T-helper 9 cell (primary cell): ENCODE measurements at regions not wholly inside any gene's neighbourhood (a gene's known extent, or its start where the extent isn't known, plus 50 kb on each side); places are given as distances from the start of the nearest gene placed in this dataset.
"Not testable (repeated sequence)": the region's sequence is repeated elsewhere in the genome, so short reads cannot be mapped to it uniquely, and the experiment has no call there.

Source experiments
- DNase-seq: peaks from one replicate; pipeline ENCODE4 v3.0.0-alpha.2; 2020

GRCh38 chr15:26259581-26259980, 396.5 kb upstream of the ATP10A start:
- DNase-seq: no peak

- not testable (repeated sequence) for DNase-seq
Observed at GRCh38 chr15:26244782-26245181, 381.7 kb upstream of the ATP10A start.

- no peak for DNase-seq
Observed at GRCh38 chr15:26243382-26243781, 380.3 kb upstream of the ATP10A start.

DNA sequence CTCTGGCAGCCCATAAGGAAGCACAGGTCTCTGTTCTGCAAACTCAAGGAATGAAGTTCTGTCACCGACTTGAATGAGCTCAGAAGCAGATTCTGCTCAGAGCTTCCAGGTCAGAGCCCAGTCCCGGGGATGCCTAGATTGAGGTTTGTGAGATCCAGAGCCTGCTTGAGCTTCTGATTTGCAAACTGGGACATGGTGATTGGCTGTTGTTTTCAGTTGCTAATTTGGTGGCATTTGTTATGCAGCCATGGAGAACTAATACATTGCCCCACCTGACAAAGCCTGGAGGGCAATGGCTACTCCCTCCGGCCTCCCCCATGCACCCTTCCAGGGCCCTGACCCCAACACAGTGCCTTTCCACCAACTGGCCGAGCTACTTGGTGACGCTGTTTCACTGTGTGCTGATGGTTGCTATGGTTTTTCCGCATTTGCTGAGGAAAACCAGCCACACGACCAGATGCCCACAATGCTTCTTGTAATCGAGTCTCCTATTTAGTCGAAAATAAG, 379.5 kb upstream of the ATP10A start:
- no peak for DNase-seq

- DNase-seq: no peak
Observed at GRCh38 chr15:26235864-26236263, 372.7 kb upstream of the ATP10A start.

DNA sequence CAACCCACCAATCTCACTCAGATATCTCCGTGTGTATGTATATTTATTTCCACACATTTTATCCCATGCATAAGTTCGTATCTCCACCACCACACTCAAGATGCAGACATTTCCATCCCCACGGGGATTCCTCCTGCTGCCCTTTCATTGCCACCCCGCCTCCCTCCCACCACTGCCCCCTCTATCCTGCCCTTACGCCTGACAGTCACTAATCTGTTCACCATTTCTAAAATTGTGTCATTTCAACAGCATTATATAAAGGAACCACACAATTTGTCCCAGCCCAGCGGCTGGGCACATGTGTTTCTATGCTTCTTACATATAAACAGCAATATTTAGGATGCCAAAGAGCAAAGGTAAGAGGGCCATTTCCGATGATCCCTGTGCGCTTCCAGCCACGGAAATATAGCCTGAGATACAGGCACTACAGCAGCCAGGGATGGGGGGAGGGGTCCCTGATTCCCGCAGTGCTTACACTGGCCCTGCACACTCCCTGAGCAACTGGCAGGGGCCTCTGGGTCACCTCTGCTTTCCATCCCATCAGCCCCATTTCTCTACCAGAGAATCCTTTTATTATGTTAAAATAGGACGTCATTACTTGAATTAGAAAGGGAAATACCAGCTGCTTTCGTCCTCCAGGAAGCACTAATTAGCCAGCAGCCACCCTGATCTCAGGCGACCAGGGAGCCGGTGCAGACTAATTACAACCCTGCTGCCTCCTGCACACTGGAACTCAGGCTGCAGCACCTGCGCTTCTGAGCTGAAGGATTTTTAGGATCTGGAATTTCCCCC, 372.0 kb upstream of the ATP10A start:
- no peak for DNase-seq

GRCh38 chr15:26232691-26233090, 369.6 kb upstream of the ATP10A start:
- no peak for DNase-seq

DNA sequence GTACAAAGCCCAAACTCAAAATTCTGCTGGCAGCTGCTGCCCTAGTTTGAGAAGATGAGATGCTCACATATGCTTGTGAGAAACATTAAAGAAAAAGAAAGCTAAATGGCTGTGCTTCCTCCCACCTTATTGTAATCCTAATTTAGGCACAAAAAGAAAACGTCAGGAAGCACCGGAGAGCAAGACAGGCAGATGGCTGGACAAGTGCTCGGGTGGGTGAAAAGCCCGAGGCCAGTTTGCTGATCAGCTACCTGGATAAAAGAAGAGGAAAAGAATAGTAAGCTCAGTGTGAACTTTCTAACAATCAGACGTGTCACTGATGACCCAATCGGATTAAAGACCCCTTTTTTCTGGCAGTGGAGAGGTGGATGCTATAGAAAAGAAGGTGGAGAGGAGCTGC, 368.0 kb upstream of the ATP10A start:
- DNase-seq: no peak

GRCh38 chr15:26224266-26224665, 361.1 kb upstream of the ATP10A start:
- DNase-seq: no peak

DNA sequence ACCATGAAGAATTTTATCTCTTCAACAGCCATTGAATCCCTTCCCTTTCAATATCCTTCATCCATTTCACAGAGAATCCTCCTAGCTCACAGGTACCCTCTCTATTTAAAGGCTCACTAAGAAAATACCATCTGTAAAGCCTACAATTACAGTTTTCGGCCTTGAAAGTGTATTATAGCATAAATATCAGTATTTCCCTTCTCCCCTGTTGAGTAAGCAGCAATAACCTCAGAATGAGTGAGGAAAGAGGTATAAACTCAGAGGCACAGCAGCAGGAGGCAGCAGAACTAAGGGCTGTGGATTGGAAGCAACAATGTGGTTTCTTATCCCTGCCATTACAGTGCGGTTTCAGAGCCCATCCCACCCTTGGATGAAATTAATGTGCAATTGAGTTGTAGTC, 360.6 kb upstream of the ATP10A start:
- DNase-seq: no peak

GRCh38 chr15:26222781-26223180, 359.7 kb upstream of the ATP10A start:
- no peak for DNase-seq

DNA sequence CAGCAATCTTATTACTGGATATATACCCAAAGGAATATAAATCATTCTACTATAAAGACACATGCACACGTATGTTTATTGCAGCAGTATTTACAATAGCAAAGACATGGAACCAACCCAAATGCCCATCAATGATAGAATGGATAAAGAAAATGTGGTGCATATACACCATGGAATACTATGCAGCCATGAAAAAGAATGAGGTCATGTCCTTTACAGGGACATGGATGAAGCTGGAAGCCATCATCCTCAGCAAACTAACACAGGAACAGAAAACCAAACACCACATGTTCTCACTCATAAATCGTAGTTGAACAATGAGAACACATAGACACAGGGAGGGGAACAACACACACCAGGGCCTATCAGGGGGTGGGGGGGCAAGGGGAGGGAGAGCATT, 353.9 kb upstream of the ATP10A start:
- not testable (repeated sequence) for DNase-seq

DNA sequence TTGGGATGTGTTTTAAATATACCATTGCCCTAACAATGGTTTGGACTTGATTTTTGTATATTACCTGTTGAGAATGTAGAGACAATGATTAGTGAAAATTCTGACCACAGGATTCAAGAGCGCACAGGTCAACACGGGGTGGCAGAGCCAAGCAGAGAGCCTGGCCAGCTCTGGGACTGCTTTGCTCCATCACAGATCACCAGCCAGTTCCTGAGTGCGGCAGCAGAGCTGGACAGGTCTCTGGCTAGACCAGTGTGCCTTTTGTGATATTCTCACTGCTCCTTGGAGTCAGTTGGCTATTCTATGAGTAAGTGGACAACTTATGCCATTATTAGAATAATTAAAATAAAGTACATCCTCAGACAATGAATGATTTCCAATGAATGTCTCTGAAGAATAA, 351.2 kb upstream of the ATP10A start:
- DNase-seq: no peak

DNA sequence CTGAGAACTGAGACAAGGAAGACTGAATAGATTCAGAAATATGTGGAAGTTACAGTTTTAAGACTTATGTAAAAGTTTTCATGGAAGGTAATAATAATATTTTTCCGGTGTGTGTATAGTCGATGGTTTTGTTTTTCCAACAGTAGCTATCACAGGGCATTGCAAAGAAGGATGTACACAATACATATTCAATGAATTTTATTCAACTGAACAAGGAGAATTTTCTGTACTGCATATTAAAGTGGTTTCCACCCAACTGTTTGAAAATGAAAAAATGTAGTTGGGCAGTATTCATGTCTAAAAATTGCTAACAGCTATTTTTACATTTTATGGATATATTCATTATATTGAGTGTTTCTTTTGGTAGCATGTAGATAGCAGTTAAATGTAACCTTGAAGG, 350.3 kb upstream of the ATP10A start:
- DNase-seq: no peak

DNA sequence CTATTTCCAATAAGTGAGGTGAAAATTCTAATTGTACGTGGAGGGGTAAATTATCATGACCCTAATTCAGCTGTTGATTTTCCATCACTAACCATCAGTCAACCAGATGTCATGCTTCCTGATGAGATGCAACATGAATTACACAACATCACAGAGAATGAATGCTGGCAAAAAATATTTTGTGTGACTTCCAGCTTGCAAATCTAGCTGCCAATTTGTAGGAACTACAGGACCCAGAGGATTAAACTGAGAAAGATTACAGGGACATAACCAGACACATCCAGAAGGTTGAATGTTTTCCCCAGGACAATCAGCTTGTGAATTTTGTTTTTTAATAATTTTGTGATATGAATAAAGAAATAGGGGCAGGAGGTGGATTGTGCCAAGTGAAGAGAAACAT, 349.0 kb upstream of the ATP10A start:
- no peak for DNase-seq

DNA sequence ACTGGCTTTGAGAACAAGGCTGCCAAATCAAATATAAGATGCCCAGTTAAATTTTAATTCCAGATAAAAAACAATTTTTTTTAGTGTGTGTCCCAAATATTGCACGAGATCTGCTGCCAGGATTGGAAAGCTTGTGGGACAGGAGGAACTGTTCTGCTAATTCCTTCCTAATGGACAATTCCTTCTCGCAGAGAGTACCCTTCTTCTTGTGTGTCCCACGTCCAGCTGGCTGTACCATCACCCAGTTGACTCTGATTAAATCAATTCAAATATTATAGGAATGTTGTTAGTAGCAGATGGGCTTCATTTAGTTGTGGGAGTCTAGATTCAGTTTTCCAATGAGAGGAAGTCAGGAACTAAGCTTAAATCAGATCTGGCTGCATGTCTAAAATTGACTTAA, 347.9 kb upstream of the ATP10A start:
- DNase-seq: no peak

- DNase-seq: no peak
Observed at GRCh38 chr15:26201177-26201858, 338.2 kb upstream of the ATP10A start.

DNA sequence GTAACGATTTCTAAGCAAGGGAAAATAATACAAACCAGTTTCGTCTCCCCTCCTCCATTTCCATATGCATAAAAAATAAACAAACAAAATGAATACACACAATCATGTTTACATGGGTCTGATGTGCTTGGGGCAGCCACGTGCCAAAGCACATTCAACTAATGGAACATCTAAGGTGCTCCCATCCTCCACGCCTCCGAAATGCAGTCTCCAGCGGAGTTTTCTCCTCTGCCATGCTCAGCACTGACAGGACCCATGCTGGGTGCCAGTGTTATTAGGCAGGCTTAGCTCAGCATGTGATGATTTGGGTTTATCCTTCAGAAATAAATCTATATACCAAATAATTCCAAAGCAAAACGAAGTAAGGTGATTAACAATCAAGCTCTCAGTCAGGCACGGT, 337.3 kb upstream of the ATP10A start:
- no peak for DNase-seq

GRCh38 chr15:26197719-26198118, 334.6 kb upstream of the ATP10A start:
- DNase-seq: no peak

DNA sequence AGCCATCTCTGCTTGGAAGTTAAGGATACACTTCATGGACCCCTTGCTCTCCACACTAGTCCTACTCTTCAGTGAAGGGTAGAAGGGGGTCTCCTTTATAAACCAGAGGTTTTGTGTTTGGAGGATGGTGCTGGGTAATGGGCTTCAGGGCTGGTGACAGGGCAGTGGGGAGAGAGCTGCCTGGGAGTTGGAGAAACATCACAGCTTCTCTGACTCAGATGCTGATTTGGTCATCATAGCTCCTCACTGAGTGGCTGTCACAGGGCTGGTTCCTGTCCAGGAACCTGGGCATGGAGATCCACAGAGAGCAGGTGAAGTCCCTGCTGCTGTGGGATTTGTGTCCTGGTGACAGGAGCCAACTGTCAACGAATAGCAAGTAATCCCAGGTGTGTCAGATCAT, 333.9 kb upstream of the ATP10A start:
- DNase-seq: no peak

DNA sequence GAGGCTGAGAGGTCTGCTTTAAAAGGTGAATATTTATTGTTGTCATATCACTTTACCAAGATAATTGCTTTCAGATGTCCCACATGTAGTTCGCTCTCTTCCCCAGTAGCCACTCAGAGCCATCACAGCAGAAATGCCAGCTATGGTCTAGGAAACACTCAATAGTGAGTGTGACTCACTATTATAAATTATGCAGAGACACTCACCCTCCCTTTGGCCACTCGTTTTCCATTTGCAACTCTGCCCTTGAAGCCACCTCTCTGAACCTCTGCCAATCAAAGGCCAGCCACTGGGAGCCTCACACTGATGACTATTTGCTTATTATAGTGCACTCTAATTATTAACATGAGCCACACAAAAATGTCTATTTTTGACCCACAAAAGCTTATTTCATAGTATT, 328.1 kb upstream of the ATP10A start:
- no peak for DNase-seq

DNA sequence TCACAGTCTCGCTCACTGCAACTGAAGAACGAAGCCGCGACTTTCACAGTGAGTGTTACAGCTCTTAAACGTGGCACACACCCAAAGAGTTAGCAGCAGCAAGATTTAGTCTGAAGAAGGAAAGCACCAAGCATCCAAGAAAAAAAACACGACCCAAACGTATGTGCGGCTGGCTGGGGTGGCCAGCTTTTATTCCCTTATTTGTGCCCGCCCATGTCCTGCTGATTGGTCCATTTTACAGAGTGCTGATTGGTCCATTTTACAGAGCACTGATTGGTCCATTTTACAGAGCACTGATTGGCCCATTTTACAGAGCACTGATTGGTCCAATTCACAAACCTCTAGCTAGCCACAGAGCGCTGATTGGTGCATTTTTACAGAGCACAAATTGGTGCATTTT, 323.0 kb upstream of the ATP10A start:
- not testable (repeated sequence) for DNase-seq

GRCh38 chr15:26182441-26182840, 319.3 kb upstream of the ATP10A start:
- no peak for DNase-seq

DNA sequence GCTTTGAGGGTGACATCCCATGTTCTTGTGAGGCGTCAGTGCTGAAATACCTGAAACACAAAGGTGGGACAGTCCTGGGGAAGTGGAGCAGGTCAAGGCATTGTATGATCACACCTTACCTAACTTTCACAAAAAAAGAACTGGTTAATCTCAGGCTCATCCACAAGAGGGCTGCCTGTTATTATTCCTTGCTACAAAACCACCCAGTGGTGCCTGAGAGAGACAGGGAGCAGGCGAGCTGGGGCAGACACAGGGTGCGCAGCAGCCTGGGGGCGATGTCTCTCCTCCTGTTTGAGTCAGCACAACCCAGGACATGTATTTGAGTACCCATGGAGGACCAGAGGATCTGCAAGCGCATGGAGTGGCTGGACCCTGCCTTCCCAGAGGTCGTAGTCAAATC, 316.8 kb upstream of the ATP10A start:
- DNase-seq: no peak
